ENCODE measurements at regions not wholly inside any gene's neighbourhood (a gene's known extent, or its start where the extent isn't known, plus 50 kb on each side); places are given as distances from the start of the nearest gene placed in this dataset.

- TF ChIP-seq CTCF (IDR thresholded peaks at IDR 0.05 in 4 of 5, conservative IDR thresholded peaks at IDR 0.05 in 1 of 5) (no peak), POLR2A (IDR thresholded peaks at IDR 0.05) (no peak)
Observed at GRCh38 chrX:11932423-11932822, 174.4 kb downstream of the MSL3 start.

Data from gastrocnemius medialis (tissue), 4 donors.